ENCODE measurements at regions not wholly inside any gene's neighbourhood (a gene's known extent, or its start where the extent isn't known, plus 50 kb on each side); places are given as distances from the start of the nearest gene placed in this dataset.

GRCh38 chr4:41880022-41880837 lies 55.0 kb upstream of the TMEM33 start:
- H3K4me3 Mint-ChIP-seq (ENCODE audit: unreplicated experiment): no peak overlapping the region
- TF ChIP-seq CTCF (IDR thresholded peaks at IDR 0.05): no peak
- peaks cover 86% of the 10 kb centered on the region for H3K27me3 Mint-ChIP-seq (ENCODE audit: low read depth)
- peaks cover 4% of the 10 kb centered on the region for H3K36me3 Mint-ChIP-seq (ENCODE audit: low read depth)
- no peak overlapping the region for H3K27ac Mint-ChIP-seq (ENCODE audit: unreplicated experiment)
- no peak for DNase-seq (ENCODE audit: low spot score)
- H3K4me1 Mint-ChIP-seq (ENCODE audit: low read depth): peaks cover 16% of the 10 kb centered on the region
- no peaks in the 10 kb centered on the region for H3K9me3 Mint-ChIP-seq (ENCODE audit: low read depth)

GRCh38 chr4:41879552-41879951 lies 55.7 kb upstream of the TMEM33 start:
- H3K9me3 Mint-ChIP-seq (ENCODE audit: low read depth): no peaks in the 10 kb centered on the region
- TF ChIP-seq CTCF (IDR thresholded peaks at IDR 0.05): no peak
- no peak overlapping the region for H3K27ac Mint-ChIP-seq (ENCODE audit: unreplicated experiment)
- no peak overlapping the region for H3K4me3 Mint-ChIP-seq (ENCODE audit: unreplicated experiment)
- no peak for DNase-seq (ENCODE audit: low spot score)
- peaks cover 16% of the 10 kb centered on the region for H3K4me1 Mint-ChIP-seq (ENCODE audit: low read depth)
- peaks cover 4% of the 10 kb centered on the region for H3K36me3 Mint-ChIP-seq (ENCODE audit: low read depth)
- H3K27me3 Mint-ChIP-seq (ENCODE audit: low read depth): peaks cover 83% of the 10 kb centered on the region

GRCh38 chr4:41878991-41879491 lies 56.2 kb upstream of the TMEM33 start:
- peaks cover 4% of the 10 kb centered on the region for H3K36me3 Mint-ChIP-seq (ENCODE audit: low read depth)
- peaks cover 16% of the 10 kb centered on the region for H3K4me1 Mint-ChIP-seq (ENCODE audit: low read depth)
- no peaks in the 10 kb centered on the region for H3K9me3 Mint-ChIP-seq (ENCODE audit: low read depth)
- H3K27ac Mint-ChIP-seq (ENCODE audit: unreplicated experiment): no peak overlapping the region
- peaks cover 83% of the 10 kb centered on the region for H3K27me3 Mint-ChIP-seq (ENCODE audit: low read depth)
- TF ChIP-seq CTCF (IDR thresholded peaks at IDR 0.05): no peak
- no peak overlapping the region for H3K4me3 Mint-ChIP-seq (ENCODE audit: unreplicated experiment)
- DNase-seq (ENCODE audit: low spot score): no peak

- DNase-seq (ENCODE audit: low spot score): no peak
- Mint-ChIP-seq H3K27ac (ENCODE audit: unreplicated experiment) (no peak overlapping the region), H3K4me1 (ENCODE audit: low read depth) (peaks cover 16% of the 10 kb centered on the region), H3K27me3 (ENCODE audit: low read depth) (peaks cover 82% of the 10 kb centered on the region), H3K36me3 (ENCODE audit: low read depth) (peaks cover 4% of the 10 kb centered on the region), H3K9me3 (ENCODE audit: low read depth) (no peaks in the 10 kb centered on the region), H3K4me3 (ENCODE audit: unreplicated experiment) (no peak overlapping the region)
- no peak for TF ChIP-seq CTCF (IDR thresholded peaks at IDR 0.05)
These were observed 56.9 kb upstream of the TMEM33 start for GRCh38 chr4:41878170-41878969.

- Mint-ChIP-seq H3K36me3 (ENCODE audit: low read depth) (peaks cover 4% of the 10 kb centered on the region), H3K4me3 (ENCODE audit: unreplicated experiment) (no peak overlapping the region), H3K27ac (ENCODE audit: unreplicated experiment) (no peak overlapping the region), H3K9me3 (ENCODE audit: low read depth) (no peaks in the 10 kb centered on the region), H3K4me1 (ENCODE audit: low read depth) (peaks cover 16% of the 10 kb centered on the region), H3K27me3 (ENCODE audit: low read depth) (peaks cover 88% of the 10 kb centered on the region)
- DNase-seq (ENCODE audit: low spot score): no peak
- TF ChIP-seq CTCF (IDR thresholded peaks at IDR 0.05): no peak
These were observed 58.0 kb upstream of the TMEM33 start for GRCh38 chr4:41877020-41877796.

All from chondrocyte (in vitro differentiated cells).